Stimulated activated CD4-positive, alpha-beta T cell treated with anti-CD3 and anti-CD28 coated beads, Interleukin-15, amount 100 ng/mL, for 48 hours (primary cell): ENCODE measurements at regions not wholly inside any gene's neighbourhood (a gene's known extent, or its start where the extent isn't known, plus 50 kb on each side); places are given as distances from the start of the nearest gene placed in this dataset.

ENCODE experiments used
- DNase-seq, 2 donors: peaks; one replicate each; pipeline ENCODE4 v3.0.0-alpha.2; 2020; ENCODE audit warnings: low read depth in 2 of 2

DNA sequence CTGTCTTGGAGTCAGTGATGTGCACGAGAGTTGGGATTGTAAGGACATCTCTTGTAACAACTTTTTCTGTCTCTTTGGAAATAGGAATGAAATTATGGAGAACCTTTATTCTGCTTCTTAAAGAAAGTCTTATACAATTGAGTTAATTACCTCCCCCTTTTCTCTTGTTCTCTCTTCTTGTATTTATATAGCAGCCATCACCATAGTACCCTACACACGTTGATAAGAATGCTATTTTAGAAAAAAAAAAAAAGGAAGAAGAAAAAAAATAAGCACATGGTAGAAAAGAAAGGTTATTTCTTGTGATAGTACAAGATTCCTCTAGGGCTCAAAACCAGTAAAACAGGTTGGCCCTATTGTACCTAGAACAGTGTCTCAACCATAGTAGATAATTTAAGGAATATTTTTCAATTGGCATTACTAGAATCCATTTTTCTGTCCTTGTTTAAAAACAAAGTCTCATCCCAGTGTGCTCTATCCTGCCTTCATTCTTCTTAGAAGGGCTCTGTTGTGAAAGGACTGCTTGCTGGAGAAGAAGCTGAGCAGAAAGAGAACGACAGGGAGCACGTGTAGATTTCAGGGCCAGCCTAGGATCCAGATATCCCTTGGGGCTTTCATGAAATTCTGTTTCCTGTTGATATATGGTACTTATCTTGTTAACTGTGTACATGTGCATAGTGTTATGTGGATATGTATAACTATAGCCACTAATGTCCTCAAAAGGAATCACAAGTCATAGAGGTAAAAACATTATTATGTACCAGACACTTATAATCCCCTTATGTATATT, 392.3 kb upstream of the MEF2C start:
- DNase-seq: no peak

DNA sequence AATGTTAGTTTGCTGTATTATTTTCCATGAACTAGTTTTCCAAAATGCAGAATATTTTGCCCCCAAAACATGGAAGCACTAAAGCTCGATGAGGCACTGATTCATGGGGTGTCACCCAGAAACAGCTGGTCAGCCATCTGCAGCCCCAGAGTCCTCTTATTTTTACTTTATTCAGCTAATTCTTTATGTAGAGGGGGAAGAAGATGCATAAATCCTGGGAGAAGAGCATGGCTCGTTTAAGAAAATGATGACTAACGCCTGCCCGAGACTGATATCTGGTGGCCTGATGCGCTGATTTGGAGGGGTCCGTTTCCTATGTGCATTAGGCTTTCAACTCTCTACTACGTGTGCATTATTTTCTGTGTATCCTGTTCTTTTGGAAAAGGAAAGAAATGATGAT, 390.3 kb upstream of the MEF2C start:
- DNase-seq: no peak

DNA sequence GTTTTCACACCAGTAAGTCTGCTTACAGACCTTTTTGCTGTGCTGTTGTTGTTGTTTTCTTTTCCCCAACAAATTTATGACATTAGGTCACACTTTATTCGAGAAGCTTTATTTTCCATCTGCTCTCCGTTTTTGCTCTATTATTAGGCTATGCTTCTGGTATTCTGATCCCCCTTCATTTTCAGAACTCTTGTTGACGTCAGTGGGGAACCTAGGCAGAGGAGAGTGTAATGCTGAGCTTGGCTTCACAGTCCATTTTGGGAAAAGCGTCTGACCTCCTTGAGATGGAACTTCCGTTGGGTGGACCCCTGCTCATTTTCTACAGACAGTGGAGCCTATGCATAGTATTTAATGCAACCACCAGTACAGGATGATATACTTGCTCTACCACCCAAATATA, 387.9 kb upstream of the MEF2C start:
- no peak for DNase-seq

DNA sequence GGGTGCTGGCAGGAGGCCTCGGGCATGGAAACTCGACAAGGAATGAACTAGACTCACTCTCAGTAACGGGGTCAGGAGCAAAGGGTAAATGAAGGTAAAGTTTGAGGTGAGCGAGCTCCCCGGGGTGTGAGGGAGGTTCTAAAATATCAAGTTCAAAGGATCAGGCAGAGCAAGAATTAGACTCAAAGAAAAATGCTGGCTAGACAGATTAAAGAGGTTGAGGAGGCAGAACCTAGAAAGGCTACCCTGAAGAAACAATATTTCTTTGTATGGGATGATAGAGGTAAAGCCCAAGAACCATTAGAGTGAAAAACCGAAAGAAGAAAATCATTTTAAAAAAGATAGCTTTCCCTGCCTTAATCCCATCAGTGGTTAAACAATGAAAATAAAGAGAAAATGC, 386.7 kb upstream of the MEF2C start:
- no peak for DNase-seq

DNA sequence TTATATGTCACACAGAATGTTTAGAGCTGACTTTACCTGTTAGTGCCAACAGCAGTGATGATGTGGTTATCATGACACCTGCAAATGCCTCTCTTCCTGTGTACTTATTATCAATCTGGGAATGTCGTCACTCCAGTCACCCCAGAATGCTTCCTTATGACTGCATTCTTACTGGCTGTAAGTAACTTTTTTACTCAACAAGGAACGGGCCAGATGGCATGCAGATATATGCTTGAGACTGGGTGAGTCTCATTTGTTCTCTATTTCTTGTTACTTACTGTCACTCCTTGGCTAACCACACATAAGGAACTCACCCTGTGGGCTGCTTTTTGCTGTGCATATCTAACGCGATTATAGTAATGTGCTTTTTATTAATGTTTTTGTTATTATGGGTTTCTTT, 385.5 kb upstream of the MEF2C start:
- DNase-seq: no peak

DNA sequence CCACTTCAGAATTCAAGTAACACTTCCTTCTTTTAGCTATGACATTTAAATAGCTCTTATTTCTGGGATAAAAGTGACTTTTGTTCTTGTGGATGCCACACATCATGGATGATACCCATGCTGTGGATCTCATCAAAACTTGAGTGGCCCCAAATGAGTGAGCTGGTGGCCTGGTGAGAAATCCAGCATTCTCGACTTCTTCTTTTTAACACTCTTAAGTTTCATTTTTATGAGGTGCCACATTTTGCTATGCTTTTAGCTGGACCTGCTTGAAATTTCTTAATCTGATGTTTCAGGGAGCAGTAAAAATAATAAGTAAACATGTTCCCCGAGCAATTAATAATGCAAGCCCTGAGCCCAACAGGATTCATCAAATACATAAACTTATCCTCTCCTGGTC, 384.8 kb upstream of the MEF2C start:
- no peak for DNase-seq

DNA sequence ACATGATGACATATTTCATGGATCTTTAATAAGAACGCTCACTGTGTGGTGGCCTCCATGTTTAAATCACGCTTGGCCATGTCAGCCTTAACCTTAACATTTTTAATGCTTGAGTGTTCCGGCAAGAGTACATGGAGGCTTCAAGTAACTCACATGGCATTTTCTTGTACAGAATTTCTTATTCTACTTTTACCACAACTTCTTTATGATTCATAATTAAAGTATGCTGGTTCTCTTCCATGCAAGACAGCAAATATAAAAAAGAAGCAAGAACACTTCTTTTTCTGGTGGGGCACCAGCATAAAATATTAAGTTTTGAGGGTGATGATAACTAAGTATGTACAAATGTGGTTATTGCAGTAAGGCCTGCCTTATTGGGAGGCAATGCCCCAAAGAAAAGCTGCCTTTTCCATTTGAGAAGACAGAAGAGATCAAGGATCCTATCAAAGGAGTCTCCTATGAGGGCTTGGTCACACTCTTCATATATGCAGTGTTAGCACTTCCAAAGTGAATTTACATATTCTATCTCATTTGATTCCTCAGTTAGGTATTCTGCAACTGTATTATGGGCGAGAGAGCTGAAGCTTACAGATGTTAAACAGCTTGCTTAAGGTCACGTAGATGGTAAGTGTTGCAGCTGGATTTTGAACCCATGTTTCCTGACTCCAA, 382.7 kb upstream of the MEF2C start:
- DNase-seq: no peak

DNA sequence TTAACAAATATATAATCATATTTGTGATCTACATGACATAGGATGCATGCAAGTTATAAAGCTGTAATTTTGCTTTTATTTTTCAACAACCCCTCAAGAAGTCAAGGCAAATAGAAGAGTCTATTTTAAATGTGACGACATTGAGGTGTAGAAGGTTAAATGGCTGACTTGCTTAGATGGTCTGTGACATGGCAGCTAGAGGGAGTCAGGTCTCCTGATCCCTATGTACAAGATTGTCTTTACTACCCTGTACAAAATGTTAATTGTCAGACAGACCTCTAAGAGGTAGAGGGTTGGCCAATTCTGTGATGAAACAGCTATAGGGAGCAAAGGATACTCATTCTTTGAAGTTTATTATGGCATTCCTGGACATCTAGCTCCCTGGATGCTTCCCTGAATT, 380.9 kb upstream of the MEF2C start:
- DNase-seq: no peak

DNA sequence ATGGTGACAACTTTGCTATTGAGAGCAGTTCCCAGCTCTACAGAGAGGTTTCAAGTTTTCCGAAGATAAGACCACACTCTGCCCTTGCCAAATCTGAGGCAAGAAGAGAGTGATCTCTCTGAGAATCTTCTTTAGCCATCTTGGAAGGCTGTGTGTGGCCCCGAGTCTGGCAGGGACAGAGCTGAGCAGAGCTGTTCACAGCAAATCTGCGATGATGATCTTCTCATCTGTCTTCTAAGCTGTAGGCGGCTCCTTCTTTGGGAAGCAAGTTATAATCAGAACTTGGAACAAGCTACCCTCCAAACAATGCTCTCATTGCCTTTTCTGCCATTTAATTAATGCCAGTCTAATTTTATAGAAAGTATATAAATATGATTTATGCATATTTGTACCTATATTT, 379.0 kb upstream of the MEF2C start:
- no peak for DNase-seq

DNA sequence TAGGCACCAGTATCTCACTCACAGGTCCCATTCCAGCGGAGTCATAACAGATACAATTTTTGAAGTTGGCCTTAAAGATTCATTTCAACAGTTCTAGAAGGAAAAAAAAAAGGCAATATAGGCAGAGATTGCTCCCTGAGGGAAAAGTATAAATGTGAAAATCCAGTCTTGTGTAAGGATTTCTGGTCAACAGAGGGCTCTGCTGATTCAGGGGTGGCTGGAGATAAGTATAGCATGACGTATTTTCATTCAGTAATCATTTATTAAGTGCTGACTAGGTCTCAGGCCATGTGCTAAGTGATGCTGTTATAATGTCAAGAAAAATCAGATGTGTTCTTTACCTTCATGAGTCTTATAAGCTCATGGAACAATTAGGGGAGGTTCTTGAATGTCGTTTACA, 377.3 kb upstream of the MEF2C start:
- no peak for DNase-seq

DNA sequence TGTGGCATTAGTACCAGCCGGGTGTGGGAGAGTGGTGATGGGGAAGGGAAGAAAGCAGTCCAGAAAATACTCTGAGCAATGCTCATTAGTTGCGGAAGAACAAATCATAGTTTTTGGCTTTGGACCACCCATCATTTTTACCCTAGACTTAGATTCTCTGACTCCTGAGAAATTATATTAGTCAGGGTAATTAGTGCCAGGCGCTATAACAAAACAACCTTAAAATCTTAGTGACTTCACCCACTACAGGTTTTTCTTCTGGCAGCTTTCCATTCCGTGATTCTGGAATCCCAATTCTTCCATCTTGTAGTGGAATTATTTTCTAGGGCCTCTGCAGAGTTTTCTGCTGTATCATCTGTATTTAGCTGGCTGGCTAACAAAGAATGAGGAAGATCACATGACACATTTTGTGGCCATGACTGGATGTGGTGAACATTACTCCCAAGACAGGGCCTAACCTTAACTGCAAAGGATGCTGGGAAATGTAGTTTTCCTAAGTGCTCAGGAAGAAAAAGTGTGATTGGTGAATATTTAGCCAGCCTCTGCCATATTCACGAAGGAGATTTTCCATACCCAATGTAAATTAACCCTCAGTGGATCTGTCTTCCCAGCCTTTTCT, 373.0 kb upstream of the MEF2C start:
- no peak for DNase-seq

DNA sequence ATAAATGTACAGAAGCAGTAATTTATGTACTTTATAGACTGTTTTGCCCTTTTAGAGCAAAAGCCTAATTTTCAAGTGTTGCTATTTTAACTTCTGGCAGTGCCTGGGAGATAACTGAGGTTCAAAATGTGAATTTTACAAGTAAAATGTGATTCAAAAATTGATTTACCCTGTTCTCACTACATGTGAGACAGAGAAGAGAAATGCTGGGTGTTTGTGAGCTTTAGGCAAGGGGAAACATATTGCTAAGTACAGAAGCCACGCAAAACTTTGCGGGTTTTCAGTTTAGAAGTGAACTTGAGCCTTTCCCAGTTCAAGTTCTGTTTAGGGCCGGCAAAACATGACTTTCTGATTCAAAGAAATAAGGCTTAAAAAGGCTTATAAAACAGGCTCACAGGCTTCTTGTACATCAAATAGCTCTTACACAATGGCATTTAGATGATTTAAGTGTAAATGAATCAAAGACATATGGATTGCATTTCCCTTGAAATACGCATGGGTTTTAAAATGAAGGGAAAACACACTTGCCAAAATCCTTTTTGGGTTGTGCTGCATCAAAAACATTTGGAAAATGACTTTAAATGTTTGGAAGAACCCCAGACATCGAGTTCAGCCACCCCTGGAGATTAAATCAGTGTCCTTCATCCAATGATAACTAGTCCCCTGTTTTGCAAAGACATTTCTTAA, 370.8 kb upstream of the MEF2C start:
- DNase-seq: no peak

DNA sequence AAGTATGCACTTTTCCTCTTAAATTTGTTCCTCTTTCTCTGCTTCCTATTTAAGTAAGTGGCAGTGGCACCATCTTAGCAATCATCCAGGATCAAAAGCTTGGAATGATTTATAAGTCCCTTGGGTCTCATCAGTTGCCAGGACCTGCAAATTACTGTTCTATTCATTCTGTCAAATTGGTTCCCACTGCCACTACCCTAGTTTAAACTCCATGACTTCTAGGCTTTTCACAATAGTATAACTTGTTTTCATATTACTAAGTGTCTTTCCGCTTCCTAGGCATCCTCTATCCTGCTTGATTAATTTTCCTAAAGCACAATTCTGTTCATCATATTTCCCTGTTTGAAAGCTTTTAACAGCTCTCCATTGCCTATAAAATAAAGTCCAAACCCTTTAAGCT, 363.9 kb upstream of the MEF2C start:
- DNase-seq: no peak

DNA sequence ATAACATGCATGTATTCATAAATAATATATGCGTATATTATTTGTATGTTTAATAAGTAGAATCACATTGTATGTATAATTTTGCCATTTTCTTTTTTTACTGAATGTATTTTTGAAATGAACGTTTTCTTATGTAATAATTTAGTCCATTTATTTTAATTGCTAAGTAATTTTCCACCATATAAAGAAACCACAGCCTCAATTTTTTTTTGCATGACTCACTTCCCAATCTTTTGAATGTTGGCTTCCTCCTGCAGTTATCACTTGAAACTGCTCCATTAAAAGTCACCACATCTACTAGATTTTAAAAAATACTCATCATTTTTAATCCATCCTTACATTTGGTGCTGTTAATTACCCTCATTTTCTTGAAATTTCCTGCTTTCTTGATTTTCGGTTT, 363.3 kb upstream of the MEF2C start:
- no peak for DNase-seq

DNA sequence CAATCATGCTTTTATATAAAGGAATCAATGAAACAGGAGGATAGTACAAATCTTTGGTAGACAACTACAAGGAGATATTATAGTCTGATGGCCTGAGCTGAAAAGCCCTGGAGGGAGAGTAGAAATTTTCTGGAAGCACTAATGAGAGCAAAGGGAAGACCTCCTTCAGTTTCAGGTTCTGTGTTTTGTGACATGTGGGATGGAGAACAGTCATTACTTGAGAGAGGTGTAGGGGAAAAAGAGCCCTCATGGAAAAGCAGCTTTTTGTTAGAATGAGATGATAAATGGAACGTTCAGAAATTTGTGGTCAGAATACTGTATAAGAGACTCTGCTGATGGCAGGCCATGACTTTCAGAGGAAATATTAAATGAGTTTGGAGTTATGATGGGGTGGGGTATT, 360.6 kb upstream of the MEF2C start:
- no peak for DNase-seq

DNA sequence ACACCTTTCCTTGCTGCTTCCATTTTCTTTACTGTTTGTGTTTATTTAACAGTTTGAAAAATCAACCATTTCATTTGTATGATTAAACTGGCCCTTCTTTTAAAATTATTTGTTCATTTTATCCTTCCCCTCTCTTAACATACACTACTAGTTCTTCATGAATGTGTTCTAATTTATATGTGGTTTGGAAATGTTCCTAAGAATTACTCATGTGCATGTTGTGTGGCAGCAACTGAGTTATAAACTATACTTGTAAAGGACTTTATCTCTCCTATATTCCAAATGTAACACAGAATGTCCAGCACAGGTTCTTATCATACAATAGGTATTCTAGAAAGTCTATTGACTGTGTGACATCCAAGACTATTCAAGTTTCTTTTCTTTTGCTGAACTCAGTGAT, 358.2 kb upstream of the MEF2C start:
- no peak for DNase-seq

DNA sequence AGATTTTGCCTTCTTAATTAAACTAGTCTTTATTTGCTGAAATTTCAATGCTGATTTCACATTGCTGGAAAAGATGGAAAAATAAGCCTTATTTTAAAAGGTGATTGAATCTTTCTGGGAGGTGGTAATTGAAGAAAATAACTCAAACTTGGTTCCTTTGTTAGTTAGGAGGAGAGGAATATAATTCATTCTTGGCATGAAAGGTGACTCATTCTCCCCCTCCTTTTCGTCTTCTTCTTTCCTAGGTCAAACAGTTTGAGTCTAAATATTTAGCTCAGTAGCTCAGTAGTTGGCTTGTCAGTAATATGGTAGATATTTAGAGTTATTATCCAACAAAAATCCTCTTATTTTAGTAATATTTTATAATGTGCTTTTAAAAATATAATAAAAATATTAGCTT, 353.9 kb upstream of the MEF2C start:
- no peak for DNase-seq

DNA sequence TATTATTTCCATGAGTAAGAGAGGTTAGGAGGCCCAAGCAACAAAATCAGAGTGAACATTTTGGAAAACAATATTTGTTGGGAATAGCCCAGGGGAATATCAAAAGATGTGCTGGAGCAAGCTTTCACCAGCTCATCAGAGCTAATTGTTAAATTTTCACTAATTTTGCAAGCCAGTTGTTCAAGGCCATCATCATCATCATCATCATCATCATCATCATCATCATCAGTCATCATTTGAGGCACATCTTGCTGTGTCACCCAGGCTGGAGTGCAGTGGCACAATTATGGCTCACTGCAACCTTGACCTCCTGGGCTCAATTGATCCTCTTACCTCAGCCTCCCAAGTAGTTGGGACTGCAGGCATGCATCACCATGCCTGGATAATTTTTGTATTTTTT, 350.5 kb upstream of the MEF2C start:
- DNase-seq: no peak

DNA sequence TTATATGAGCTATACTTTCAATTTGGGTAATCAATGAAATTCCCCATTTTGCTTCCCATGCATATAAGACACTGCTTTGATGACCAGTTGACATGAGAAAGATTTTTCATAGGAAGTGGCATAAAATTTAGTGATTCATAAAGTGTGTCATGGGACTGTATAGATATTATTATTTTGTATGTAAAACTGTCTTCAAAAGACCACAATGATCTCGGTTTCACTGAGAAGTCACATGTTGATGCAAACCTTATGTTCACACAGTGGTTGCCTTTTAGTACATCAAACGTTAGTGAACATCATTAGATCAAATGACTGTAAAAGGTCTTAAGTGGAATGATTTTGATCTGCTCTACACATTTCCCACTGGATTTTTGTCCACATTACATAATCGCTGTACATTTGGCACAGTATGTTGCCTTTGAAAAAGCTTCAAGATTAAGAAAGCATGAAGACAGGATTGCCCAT, 349.2 kb upstream of the MEF2C start:
- DNase-seq: no peak

DNA sequence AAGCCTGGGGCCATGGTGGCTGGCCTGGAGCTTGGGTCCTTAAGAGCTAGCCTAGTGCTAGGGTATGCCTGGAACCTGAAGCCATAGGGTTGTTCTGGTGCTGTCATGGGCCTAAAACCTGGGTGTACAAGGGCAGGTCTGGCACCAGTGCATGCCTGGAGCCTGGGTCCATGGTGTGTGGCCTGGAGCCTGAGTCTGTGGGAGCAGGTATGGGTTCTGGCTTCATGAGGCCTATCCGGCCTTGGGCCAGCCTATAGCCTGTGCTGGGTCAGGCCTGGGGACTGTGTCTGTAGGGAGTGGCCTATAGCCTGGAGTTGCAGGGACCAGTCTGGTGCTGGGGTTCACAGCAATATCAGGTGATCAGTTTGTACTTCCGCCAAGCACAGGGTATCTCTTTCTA, 347.2 kb upstream of the MEF2C start:
- no peak for DNase-seq

DNA sequence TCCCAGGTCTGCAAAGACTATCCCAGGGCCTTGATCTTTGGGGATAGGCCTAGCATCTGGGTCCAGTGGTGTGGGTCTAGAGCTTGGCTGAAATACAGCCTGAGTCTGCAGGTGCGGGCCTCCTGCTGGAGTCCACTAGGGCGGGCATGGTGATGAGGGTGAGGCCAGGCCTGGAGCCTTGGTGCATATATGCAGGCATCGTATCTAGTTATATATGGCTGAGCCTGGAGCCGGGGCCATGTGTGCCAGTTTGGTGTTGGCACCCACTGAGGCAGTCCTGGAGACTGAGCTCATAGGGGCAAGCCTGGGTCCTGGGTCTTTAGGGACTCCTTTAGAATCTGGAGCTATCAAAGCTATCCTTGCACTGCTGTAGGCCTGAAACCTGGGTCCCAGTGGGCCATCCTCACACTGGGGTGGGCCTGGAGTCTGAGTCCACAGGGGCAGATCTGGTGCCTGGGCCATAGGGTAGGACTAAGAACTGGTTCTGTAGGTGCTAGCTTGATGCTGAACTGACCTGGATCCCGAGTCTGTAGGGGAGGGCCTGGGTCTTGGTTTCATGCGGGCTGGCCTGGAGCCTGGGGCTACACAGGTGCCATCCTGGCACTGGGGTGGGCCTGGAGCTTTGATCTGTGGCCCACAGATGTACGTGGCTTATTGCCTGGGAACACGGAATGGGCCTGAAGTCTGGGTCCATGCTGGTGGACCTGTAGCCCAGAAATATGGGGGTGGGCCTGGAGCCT, 346.5 kb upstream of the MEF2C start:
- no peak for DNase-seq

DNA sequence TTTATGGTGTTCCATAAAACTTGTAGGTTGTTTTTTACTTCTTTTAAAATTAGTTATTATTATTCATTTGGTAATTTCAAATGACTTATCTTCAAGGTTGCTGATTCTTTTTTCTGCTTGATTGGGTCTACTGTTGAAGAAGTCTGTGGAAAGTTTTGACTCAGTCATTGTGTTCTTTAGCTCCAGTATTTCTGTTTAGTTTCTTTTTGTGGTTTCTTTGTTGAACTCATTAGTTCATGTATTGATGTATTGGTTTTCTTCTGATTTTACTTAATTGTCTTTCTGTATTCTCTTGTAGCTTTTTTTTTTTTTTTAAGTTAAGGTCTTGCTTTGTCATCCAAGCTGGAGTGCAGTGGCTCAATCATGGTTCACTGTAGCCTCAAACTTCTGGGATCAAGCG, 345.4 kb upstream of the MEF2C start:
- no peak for DNase-seq
